ENCODE measurements at regions not wholly inside any gene's neighbourhood (a gene's known extent, or its start where the extent isn't known, plus 50 kb on each side); places are given as distances from the start of the nearest gene placed in this dataset.

GRCh38 chr6:95169775-95170174 is 407.6 kb upstream of the MANEA start:
- H3K4me3 ChIP-seq = no peak overlapping the region
- intact Hi-C loops (cut with DNase I) = no loop called here
- no peaks in the 10 kb centered on the region for H3K9me3 ChIP-seq
- TF ChIP-seq POLR2A (IDR thresholded peaks at IDR 0.05) = no peak
- no peaks in the 10 kb centered on the region for H3K36me3 ChIP-seq
- H3K4me1 ChIP-seq = no peaks in the 10 kb centered on the region
- no peak overlapping the region for H3K27ac ChIP-seq
- no peak for DNase-seq
- H3K27me3 ChIP-seq = no peaks in the 10 kb centered on the region
- WGBS, 2 donors = 45 to 60% methylated on average over 2 of the region's 2 CpGs

DNA sequence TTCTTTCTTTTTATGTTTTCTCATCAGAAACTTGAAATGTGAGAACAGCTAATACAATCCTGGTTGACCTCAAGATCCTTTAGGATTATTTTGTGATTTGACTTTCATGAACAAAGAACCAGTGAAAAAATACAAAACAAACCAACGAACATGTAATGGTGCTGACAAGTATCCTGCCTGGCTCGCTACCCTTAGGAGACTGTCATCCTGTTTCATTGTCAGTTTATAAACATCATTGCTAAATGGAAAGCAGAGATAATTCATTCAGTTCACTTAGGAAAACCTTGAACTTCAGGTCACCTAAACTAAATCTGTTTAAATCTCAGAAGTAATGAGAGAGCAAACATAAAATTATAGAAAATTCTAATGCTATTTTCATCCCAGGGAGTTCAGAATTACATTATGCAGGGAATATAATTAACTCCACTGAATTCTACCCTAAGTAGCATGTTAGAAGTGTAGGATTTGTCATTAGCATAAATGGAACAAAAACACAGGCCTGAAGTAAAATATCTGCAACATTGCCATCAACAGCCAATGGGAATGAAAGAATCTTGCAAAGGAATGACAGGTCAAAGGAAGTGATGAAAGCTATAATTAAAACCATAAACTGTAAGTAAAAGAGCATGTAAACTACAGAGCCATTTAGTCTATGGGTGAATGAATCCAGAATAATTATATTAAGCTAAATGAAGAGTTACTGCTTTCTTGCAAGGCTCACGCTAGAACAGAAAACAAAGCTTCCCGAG is 401.2 kb upstream of the MANEA start:
- H3K9me3 ChIP-seq = no peaks in the 10 kb centered on the region
- no peaks in the 10 kb centered on the region for H3K36me3 ChIP-seq
- H3K27ac ChIP-seq = no peak overlapping the region
- H3K27me3 ChIP-seq = no peaks in the 10 kb centered on the region
- intact Hi-C loops (cut with DNase I) = no loop called here
- 59 to 64% methylated on average over 4 of the region's 4 CpGs for WGBS, 2 donors
- no peak for TF ChIP-seq POLR2A (IDR thresholded peaks at IDR 0.05)
- no peak for TF ChIP-seq EP300 (IDR thresholded peaks at IDR 0.05)
- TF ChIP-seq, protein P1, sequence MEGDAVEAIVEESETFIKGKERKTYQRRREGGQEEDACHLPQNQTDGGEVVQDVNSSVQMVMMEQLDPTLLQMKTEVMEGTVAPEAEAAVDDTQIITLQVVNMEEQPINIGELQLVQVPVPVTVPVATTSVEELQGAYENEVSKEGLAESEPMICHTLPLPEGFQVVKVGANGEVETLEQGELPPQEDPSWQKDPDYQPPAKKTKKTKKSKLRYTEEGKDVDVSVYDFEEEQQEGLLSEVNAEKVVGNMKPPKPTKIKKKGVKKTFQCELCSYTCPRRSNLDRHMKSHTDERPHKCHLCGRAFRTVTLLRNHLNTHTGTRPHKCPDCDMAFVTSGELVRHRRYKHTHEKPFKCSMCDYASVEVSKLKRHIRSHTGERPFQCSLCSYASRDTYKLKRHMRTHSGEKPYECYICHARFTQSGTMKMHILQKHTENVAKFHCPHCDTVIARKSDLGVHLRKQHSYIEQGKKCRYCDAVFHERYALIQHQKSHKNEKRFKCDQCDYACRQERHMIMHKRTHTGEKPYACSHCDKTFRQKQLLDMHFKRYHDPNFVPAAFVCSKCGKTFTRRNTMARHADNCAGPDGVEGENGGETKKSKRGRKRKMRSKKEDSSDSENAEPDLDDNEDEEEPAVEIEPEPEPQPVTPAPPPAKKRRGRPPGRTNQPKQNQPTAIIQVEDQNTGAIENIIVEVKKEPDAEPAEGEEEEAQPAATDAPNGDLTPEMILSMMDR (IDR thresholded peaks at IDR 0.05) = no peak
- TF ChIP-seq POLR2AphosphoS5 (IDR thresholded peaks at IDR 0.05) = no peak
- H3K4me1 ChIP-seq = no peaks in the 10 kb centered on the region
- no peak overlapping the region for H3K4me3 ChIP-seq
- DNase-seq = no peak

DNA sequence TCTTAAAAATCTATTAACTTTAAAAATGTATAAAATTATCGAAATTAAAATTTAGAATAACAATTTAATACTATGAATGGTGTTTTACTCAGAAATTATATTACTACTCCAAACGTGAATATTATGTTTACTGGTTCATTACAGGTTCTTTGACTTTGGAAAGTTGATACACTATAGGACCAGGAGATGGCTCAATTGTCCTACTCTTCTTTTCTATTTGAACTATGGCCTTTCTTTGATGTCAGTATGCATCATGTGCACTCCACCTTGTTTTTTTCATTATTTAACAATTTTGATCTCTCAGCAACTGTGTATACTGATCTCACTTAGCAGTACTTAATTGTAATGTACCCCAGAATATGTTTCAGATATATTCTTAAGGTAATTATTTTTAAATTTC is 391.5 kb upstream of the MANEA start:
- Histone ChIP-seq H3K36me3 (no peaks in the 10 kb centered on the region), H3K9me3 (no peaks in the 10 kb centered on the region), H3K27ac (no peak overlapping the region), H3K27me3 (no peaks in the 10 kb centered on the region), H3K4me1 (no peaks in the 10 kb centered on the region), H3K4me3 (no peak overlapping the region)
- DNase-seq = no peak
- 20 to 54% methylated on average over 2 of the region's 2 CpGs for WGBS, 2 donors
- no peak for TF ChIP-seq POLR2AphosphoS5 (IDR thresholded peaks at IDR 0.05)
- TF ChIP-seq, protein P1 (IDR thresholded peaks at IDR 0.05) = no peak
- intact Hi-C loops (cut with DNase I) = no loop called here

DNA sequence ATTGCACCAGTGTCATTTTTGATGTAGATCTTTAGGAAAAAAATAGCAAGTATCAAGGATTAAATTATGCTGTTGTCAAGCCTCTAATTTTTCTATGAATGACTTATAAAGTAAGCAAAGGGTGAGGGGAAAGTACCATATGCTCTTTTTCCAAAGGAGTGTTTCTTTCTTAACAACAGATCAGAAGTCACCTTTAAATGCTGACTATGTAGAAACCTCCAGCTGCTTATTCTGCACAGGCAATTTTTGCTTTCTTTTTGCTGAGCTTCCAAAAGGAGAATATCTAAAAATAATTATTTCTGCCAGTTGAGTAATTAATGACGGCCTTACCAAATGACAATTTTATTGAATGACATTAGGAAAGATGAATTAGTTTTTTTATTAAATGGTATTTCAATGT is 390.6 kb upstream of the MANEA start:
- Histone ChIP-seq H3K36me3 (no peaks in the 10 kb centered on the region), H3K4me3 (no peak overlapping the region), H3K9me3 (no peaks in the 10 kb centered on the region), H3K27ac (no peak overlapping the region), H3K27me3 (no peaks in the 10 kb centered on the region), H3K4me1 (no peaks in the 10 kb centered on the region)
- TF ChIP-seq POLR2AphosphoS5 (IDR thresholded peaks at IDR 0.05) = no peak
- no peak for TF ChIP-seq POLR2A (IDR thresholded peaks at IDR 0.05)
- no peak for TF ChIP-seq EP300 (IDR thresholded peaks at IDR 0.05)
- TF ChIP-seq, protein P1 (IDR thresholded peaks at IDR 0.05) = no peak
- no peak for DNase-seq
- intact Hi-C loops (cut with DNase I) = no loop called here
- 79 to 84% methylated on average over 1 of the region's 1 CpG for WGBS, 2 donors

GRCh38 chr6:95197590-95197989 is 379.7 kb upstream of the MANEA start:
- H3K27ac ChIP-seq = no peak overlapping the region
- no peak for DNase-seq
- intact Hi-C loops (cut with DNase I) = no loop called here
- no peaks in the 10 kb centered on the region for H3K27me3 ChIP-seq
- no peaks in the 10 kb centered on the region for H3K36me3 ChIP-seq
- no peak overlapping the region for H3K4me3 ChIP-seq
- H3K4me1 ChIP-seq = no peaks in the 10 kb centered on the region
- TF ChIP-seq POLR2A (IDR thresholded peaks at IDR 0.05) = no peak
- no peak for TF ChIP-seq POLR2AphosphoS5 (IDR thresholded peaks at IDR 0.05)
- no peak for TF ChIP-seq EP300 (IDR thresholded peaks at IDR 0.05)
- TF ChIP-seq, protein P1 (IDR thresholded peaks at IDR 0.05) = no peak
- WGBS, 2 donors = 74 to 75% methylated on average over 3 of the region's 3 CpGs
- H3K9me3 ChIP-seq = no peaks in the 10 kb centered on the region
